HG02798 (cell line): ENCODE measurements at regions not wholly inside any gene's neighbourhood (a gene's known extent, or its start where the extent isn't known, plus 50 kb on each side); places are given as distances from the start of the nearest gene placed in this dataset.
"Not testable (repeated sequence)": the region's sequence is repeated elsewhere in the genome, so short reads cannot be mapped to it uniquely, and the experiment has no call there.

Experiments used
- ATAC-seq: cut with Tn5 transposase; IDR thresholded peaks from one replicate; pipeline ENCODE4 v1.9.1; 2021; ENCODE audit warnings: mild to moderate bottlenecking; ENCODE audit not compliant: unreplicated experiment, poor library complexity

GRCh38 chr2:182630207-182630606, 85.8 kb upstream of the DNAJC10 start:
- no peak for ATAC-seq

- ATAC-seq: no peak
These were observed 84.8 kb upstream of the DNAJC10 start for GRCh38 chr2:182631299-182631698.

GRCh38 chr2:182634386-182634785, 81.7 kb upstream of the DNAJC10 start:
- no peak for ATAC-seq

- no peak for ATAC-seq
These were observed 79.4 kb upstream of the DNAJC10 start for GRCh38 chr2:182636699-182637098.

- ATAC-seq: no peak
These were observed 77.4 kb upstream of the DNAJC10 start for GRCh38 chr2:182638667-182639066.

GRCh38 chr2:182639971-182640370, 76.1 kb upstream of the DNAJC10 start:
- ATAC-seq: no peak

GRCh38 chr2:182642328-182642727, 73.7 kb upstream of the DNAJC10 start:
- ATAC-seq: peak; percentile 100

GRCh38 chr2:182646763-182647498, 69.1 kb upstream of the DNAJC10 start:
- ATAC-seq: no peak

GRCh38 chr2:182647499-182647787, 68.6 kb upstream of the DNAJC10 start:
- ATAC-seq: no peak

GRCh38 chr2:182649316-182649715, 66.7 kb upstream of the DNAJC10 start:
- peak; percentile 58 for ATAC-seq

GRCh38 chr2:182650704-182651103, 65.4 kb upstream of the DNAJC10 start:
- peak; percentile 37 for ATAC-seq

GRCh38 chr2:182652326-182652725, 63.7 kb upstream of the DNAJC10 start:
- ATAC-seq: no peak

- ATAC-seq: no peak
These were observed 60.3 kb upstream of the DNAJC10 start for GRCh38 chr2:182655750-182656149.

- no peak for ATAC-seq
These were observed 51.8 kb upstream of the DNAJC10 start for GRCh38 chr2:182664212-182664611.

GRCh38 chr2:182665500-182665899, 50.6 kb upstream of the DNAJC10 start:
- ATAC-seq: not testable (repeated sequence)
